GM12872 (cell line): ENCODE measurements at regions not wholly inside any gene's neighbourhood (a gene's known extent, or its start where the extent isn't known, plus 50 kb on each side); places are given as distances from the start of the nearest gene placed in this dataset.

Experiments
- CTCF ChIP-seq: IDR thresholded peaks from 3 replicates; pipeline ENCODE4 v1.5.1; 2011; ENCODE audit warnings: low read depth, mild to moderate bottlenecking, low read length, moderate library complexity; ENCODE audit not compliant: insufficient read depth

GRCh38 chr11:103584021-103584420, 452.4 kb upstream of the DDI1 start:
- TF ChIP-seq CTCF = no peak

- no peak for TF ChIP-seq CTCF
Measured at GRCh38 chr11:103584720-103585119, 451.7 kb upstream of the DDI1 start.

GRCh38 chr11:103585401-103585800, 451.0 kb upstream of the DDI1 start:
- no peak for TF ChIP-seq CTCF

GRCh38 chr11:103585911-103586310, 450.5 kb upstream of the DDI1 start:
- TF ChIP-seq CTCF = no peak

DNA sequence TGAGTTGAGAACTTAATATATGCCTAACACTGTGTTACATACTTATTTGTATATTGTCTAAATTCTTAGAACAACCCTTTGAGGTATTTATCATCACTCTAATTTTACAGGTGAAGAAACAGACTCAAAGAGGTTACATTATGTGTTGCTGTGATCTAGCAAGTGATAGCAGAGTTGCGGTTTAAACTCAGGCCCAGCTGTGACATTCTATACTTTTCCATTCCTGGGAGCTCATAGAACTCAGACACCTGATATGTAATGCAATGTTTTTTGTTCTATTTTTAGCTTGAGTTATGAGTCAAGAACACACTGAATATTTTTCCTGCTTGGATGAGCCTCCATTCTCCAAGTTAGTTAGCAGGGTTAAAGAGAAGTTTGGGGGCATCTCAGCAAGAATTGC, 449.7 kb upstream of the DDI1 start:
- TF ChIP-seq CTCF = no peak

- TF ChIP-seq CTCF = no peak
Measured at GRCh38 chr11:103587901-103588788, 448.3 kb upstream of the DDI1 start.

- no peak for TF ChIP-seq CTCF
Measured at GRCh38 chr11:103591554-103591953, 444.9 kb upstream of the DDI1 start.

DNA sequence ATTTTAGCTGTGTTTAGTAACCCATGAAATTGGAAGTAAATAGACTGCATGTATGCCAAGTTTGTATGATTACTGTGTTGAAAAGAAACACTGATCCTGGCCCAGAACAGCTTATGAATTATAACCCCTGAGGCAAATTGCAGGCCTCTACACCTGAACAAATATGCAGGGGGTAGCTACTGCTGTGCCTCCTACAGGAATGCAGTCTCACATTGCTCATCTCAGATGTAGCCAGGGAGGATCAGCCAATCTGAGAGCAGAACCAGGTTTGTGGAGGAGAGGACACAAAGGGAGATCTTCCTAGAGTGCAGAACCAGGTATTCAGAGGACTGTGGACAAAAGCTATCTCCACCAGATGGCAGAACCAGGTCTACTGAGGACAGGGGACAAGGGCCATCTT, 442.2 kb upstream of the DDI1 start:
- TF ChIP-seq CTCF = no peak
